ENCODE measurements at regions not wholly inside any gene's neighbourhood (a gene's known extent, or its start where the extent isn't known, plus 50 kb on each side); places are given as distances from the start of the nearest gene placed in this dataset.

DNA sequence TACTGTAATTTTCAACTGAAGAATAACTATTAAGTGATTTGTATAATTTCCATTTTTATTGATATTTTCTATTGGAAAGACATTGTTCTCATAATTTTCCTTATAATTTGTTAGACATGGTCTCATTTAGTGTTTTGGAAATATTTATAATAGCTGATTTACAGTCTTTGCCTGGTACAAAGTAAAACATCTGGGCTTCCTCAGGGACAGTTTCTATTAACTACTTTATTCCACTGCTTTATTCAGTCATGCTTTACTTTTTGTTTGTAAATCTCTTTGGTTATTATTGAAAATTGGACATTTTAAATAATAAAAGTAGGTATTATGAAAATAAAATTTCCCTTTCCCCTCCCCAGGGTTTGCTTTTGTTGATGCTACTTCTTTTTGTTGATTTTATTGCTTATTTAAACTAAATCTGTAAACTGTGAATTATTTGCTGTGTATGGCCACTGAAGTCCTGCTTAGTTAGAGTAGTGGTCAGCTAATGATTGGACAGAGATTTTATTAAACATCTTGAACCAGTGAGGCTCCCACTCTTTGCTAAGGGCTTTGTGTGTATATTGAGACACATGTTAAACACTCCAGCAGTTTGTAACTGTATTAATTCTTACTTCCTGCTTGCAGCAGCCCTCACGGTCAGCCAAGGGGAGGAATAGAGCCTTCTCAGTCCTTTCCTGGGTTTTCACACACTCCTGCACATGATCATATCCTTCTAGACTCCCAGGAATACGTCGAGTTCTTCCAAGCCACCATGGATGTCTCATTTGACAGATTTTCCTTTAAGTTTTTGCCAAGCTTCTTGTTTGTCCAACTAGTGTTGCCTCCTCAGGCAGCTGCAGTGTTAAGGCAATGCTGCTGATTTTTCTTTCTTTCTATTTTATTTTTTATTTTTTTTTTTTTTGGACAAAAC is 994.6 kb upstream of the PRMT6 start:
- no peak for DNase-seq (ENCODE audit: low read depth, low spot score)

DNA sequence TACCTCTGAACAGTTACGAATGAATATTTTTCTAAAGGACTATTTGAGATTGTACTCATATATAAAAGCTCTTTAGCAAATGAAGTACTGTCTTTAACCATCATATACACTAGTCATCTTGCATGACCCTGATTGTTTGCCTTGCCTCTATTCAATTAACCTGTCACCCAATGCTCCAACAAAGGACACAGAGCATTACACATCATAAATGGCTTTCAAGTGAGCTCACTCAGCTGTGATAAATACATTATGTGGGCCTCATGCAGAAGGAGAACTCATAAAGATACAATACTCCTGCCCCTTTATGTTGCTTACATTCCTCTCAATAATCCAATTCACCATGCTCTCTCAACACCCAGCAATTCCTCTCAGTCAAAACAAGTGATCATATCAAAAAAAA is 993.0 kb upstream of the PRMT6 start:
- DNase-seq (ENCODE audit: low read depth, low spot score), result no peak

DNA sequence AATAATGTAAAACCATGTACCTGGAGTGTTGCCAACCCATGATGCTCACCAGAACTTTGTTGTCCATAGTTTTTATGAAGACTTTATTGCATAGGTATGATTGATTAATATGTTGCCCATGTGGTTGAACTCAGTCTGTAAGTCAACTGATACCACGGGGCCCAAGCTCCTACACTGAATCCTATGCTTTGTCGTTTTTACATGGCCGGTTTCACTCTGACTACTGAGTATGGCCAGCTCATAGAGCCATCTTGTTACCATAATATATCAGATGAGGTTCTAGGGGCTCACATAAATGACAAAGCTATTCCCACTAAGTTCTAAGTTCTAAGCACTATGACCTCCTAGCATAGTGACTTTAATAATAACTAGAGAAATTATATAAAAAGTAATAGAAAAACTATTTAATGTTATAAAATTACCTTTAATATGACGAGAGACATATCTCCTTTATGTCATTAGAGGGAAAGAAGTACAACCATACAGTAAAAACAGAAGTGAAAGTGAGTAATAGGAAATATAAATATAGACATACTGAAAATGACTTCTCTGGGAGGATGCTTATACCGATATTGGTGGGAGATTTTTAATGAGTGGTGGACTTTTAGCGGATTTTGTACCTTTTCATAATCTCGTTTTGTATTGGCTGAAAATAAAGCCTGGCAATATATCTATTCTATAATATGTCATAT is 983.4 kb upstream of the PRMT6 start:
- no peak for DNase-seq (ENCODE audit: low read depth, low spot score)

DNA sequence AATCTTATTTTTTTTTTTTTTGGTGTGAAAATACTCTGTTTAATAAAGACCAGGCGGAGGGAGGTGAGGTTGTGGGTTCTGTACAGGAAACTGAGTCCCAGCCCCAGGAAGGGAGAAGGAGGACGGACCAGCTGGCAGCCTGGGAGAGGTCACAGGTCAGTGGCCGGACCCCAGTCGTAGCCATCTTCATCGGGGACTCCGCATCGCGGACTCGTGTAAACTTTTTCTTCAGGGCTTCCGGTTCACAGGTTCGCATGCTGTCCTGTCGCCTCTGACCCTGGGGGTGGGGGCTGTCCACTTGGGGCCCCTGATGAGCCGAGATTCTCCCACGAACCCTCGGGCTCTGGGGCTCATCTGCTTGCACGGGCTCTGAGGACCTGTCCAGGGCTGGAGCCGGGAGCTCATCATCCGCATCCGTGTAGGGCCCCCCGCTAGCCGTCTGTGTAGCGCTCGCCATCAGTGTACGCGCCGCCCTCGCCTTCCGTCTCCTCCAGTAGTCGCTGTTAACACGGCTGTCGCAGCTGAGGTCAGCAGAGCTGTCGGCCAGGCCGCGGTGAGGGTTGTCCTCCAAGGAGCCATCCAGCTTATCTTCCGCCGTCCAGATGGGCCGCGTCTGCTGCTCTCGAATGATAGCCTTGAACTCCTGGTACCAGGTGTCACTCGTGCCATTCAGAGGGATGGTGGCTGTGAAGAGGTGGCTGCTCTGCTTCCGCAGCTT is 975.7 kb upstream of the PRMT6 start:
- no peak for DNase-seq (ENCODE audit: low read depth, low spot score)

DNA sequence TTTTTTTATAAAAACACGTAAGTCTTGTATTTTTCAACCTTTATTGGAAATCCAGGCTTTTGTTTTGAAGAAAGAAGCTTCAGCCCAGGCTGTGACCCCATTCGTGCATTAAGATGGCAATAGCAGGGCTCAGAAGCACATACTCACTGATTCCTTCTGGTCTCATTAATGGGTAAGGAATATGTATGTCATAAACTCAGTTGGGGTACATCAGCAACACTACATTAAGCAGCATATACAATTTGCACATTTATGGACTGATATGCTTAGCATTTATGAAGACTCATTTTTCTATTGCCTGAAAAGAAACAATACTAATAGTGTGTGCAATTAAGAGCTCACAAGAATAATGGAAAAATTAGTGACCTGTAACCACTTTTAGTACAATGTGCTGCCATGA is 945.4 kb upstream of the PRMT6 start:
- DNase-seq (ENCODE audit: low read depth, low spot score), result no peak

DNA sequence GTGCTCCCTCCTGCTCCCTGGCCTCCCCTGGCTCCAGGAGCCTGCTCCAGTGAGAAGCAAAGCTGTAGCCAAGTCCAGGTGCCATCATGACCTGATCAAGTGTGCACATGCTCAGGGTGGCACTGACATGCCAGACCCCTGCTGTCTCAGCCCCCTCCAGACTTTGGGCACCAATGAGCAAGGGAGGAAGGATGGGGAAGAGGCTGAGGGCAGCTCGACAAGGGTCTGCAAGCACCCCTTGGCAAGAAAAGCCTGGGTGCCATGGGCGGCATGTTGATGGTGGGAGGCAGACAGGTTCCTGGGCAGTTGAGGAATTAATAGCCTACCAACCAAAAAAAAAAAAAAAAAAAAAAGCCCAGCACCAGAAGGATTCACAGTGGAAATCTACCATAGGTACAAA is 942.6 kb upstream of the PRMT6 start:
- no peak for DNase-seq (ENCODE audit: low read depth, low spot score)

DNA sequence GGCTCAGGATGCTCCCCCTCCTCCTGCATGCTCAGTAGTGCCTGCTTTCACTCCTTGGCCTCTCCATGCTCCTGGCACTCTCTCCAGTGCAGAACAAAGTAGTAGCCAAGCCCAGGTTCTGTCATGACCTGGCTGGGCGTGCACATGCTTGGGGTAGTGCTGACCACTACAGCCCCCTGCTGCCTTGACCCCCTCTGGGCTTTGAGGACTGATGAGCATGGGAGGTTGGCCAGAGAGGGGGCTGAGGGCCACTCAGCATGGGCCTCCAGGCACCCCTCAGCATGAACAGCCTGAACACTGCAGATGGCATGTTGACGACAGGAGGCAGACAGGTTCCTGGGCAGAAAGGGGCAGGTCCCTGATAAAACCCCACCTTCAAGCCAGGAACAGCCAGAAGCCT is 935.7 kb upstream of the PRMT6 start:
- no peak for DNase-seq (ENCODE audit: low read depth, low spot score)

DNA sequence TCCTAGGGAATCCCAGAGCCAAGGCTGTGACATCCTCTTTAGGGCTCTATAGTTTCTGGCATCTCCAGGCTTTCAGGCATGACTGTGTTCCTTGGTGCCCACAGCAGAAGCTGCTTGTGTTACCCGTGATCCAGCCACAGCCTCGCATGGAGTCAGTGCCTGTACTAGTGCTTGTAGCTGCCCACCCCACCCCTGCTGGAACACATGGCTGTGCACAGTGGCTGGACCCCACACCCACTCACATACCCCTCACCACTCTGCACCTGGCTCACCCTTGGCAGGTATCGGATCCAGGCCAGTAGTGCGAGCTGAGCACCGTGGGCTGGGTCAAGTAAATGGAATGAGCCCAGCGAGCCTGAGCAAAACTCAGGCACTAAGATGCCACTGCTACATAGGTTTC is 934.7 kb upstream of the PRMT6 start:
- DNase-seq (ENCODE audit: low read depth, low spot score), result no peak

DNA sequence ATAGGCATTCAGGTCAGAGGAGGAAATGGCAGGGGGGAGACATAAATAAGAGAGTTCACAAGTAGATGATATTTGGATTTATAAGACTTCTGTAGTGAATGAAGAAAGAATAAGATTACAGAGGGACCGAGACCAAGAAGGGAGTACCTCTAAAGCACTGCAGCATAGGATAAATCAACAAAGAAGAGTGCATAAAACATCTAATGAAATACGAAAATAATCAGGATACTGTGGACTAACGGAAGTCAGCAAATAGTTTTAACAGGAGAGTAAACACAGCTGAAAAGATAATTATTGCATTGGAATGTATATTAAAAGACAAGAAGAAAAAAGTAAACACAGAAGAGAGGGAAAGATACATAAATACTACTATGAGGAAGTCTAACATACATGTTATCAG is 921.9 kb upstream of the PRMT6 start:
- no peak for DNase-seq (ENCODE audit: low read depth, low spot score)

DNA sequence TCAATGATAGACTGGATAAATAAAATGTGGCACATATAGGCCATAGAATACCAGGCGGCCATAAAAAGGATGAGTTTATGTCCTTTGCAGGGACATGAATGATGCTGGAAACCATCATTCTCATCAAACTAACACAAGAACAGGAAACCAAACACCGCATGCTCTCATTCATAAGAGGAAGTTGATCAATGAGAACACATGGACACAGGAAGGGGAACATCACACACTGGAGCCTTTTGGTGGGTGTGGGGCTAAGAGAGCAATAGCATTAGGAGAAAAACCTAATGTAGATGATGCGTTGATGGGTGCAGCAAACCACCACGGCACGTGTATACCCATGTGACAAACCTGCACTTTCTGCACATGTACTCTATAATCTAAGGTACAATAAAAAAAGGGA is 883.4 kb upstream of the PRMT6 start:
- DNase-seq (ENCODE audit: low read depth, low spot score), result no peak

DNA sequence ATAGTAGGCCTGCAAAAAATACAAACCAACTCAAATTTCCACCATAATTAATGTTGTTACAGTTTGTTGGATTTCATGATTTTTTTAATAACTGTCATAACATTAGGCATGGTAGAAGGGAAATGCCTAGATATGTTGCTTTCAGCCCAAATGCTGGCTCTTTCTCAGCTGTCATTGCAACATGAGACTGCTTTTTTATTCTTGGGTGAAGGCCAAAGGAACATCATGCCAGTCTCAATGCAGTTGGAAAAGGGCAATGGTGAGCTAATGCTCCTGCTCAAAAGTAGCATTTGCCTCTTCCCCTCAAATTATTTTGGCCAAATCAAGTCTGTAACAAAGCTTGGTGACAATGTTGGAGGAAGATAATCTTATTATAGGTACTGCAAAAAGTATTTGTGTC is 877.7 kb upstream of the PRMT6 start:
- DNase-seq (ENCODE audit: low read depth, low spot score), result no peak

DNA sequence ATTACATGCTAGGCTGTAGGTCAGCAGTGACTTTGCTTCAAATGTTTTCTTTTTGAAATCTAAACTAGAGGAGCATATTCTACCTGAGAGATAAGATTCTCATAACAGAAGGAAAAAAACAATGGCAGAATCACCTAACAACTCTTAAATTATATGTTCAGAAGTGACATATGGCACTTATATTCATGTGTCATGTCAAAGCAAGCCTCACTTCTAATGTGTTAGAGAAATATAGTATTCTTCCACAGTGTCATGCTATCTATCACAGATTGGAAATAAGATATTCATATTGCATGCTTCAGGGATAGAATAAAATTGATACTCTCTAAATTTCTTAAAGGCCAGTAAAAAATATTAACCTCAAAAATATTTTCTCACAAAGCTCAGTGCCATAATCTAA is 874.6 kb upstream of the PRMT6 start:
- no peak for DNase-seq (ENCODE audit: low read depth, low spot score)

DNA sequence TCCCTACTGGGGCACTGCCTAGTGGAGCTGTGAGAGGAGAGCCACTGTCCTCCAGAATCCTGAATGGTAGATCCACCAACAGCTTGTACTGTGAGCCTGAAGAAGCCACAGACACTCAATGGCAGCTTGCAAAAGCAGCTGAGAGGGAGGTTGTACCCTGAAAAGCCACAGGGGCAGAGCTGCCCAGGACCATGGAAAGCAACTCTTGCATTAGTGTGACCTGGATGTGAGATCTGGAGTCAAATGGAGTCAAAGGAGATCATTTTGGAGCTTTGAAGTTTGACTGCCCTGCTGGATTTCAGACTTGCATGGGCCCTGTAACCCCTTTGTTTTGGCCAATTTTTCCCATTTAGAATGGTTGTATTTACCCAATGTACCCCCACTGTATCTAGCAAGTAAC is 871.4 kb upstream of the PRMT6 start:
- DNase-seq (ENCODE audit: low read depth, low spot score), result no peak

DNA sequence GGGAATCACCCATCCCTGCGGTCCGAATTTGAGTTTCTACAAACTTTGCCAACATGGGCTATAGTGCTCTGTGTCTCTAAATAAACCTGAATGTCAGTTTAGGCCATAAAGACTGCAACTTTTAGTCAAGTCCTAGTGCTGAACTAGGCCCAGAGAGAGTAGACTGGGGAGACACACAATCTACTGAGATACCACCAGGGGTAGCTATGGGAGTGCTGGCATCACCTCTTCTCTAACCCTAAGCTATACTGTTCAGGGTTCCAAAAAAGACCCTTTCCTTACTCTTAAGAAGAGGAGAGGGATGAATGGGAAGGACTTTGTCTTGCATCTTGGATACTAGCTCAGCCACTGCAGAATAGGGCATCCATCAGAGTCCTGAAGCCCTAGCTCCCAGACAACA is 866.7 kb upstream of the PRMT6 start:
- no peak for DNase-seq (ENCODE audit: low read depth, low spot score)

DNA sequence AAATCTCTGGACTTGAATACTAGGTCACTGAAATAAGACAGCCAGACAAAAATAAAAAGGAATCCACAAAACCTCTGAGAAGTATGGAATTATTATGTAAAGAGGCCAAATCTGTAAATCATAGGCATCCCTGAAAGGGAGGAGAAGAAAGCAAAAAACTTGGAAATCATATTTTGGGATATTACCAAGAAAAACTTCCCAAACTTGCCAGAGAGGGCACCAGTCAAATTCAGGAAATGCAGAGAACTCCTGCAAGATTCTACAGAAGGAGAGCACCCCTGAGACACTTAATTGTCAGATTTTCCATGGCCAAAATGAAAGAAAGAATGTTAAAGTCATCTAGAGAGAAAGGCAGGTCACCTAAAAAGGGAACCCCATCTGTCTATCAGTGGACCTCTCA is 862.3 kb upstream of the PRMT6 start:
- DNase-seq (ENCODE audit: low read depth, low spot score), result no peak

DNA sequence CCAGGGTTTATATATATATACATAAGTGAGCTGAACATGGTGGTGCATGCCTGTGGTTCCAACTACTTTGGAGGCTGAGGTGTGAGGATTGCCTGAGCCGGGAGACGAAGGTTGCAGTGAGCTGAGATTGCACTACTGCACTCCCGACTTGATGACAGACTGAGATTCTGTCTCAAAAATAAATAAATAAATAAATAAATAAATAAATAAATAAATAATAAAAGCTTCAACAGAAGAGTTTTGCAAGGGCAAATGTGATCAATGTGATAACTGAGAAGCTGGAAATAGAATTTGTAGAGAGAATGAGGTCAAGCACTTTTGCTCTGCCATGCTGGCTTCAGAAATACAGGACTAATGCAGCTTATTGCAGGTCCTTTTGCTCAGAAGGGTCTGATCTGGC is 855.8 kb upstream of the PRMT6 start:
- DNase-seq (ENCODE audit: low read depth, low spot score), result no peak

DNA sequence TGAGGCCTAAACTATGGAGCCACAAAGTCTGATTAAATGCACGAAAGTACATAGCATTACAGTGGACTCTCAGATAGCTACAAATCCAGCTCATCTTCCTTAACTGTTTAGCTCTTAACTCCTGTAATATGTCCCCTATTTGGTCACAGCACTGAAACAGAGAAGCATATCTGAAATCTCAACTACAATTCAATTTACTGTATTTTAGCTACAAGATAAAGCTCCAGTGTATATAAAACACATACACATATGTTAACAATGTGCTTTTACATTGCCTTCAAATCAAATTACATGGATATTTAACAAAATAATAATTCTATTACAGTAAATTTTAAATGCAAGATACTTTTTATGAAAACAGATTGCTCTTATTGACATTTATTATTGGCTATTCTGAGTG is 849.3 kb upstream of the PRMT6 start:
- no peak for DNase-seq (ENCODE audit: low read depth, low spot score)

DNA sequence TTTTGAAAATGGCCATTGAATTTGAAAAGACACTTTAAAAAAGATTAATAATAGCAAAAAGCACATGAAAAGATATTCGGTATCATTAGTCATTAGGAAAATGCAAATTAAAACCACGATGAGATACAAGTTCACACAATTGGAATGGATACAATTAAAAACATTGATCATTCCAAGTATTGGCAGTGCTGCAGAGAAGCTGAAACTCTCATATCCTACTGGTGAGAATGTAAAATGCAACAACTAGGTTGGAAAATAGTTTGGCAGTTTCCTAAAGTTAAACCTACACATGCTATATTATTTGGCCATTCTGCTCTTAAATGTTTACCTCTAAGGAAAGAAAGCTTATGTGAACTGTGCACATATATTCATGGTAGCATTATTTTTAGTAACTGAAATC is 838.7 kb upstream of the PRMT6 start:
- no peak for DNase-seq (ENCODE audit: low read depth, low spot score)

DNA sequence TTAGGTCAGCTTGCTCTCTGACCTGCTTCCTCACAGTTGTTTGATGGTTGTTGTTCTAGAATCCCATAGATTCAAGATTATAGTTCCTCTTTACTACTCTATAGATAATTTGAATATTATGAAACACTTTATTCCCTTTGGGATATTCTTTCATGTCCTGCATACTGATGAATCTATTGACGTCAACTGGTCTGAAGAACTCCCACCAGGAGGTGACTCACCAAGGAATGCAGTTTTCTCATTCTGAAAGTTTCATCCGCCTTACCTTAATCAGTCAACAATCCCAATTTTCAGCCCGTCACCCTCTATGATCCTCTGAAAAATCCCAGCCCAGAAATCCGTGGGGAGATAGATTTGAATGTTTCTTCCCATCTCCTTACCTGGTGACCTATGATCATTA is 834.1 kb upstream of the PRMT6 start:
- no peak for DNase-seq (ENCODE audit: low read depth, low spot score)

DNA sequence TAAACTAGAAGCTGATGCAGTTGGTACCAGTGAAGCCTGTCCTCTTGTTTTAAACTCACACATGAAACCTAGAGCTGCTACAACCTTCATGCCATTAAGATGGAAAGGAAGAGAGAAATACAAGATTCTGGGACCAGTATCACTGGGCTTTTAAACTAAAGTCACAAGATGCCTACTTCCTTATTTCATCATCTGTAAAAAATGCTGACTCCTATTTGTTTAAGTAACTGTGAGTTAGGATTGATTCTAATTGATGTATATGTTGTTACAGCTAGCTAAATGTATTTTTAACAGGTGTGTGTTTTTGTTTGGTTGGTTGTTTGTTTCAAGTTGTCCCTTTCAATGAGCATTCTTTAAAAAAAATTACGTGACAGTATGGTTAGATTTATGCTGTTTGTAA is 833.3 kb upstream of the PRMT6 start:
- no peak for DNase-seq (ENCODE audit: low read depth, low spot score)

DNA sequence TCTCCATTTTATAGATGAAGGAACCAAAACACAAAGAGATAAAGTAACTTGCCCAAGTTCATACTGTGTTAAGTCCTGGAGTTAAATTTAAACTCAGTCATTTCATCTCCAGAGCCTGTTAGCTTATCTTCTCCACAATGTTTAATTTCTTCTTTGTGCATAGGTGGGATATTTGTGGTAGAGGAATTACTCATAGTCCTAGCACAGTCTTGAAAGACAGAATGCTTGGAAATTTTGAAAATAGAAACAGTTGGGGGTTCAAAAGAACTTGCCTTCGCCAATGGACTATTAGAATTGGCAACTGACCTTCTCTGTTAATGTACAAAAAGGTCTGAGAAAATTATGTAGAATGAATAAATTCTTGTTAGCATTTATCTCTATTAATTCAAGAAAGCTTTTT is 832.0 kb upstream of the PRMT6 start:
- DNase-seq (ENCODE audit: low read depth, low spot score), result no peak

DNA sequence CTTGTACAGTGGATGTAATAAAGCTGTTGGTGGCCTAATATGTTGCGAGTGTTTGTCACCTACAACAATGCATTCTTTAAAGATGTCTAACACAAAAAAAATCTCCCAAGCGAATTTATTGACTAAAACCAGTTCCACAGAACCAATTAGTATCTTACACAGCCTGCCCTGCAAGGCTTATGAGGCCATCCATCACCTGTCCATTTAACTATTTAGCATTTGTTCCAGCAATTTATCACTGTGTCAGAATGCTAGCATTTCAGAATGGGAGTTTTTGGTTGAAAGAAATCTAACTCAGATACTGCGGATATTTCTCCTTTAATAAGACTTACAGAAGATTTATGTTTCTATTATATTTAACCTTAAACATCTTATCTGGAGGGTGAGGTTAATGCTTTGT is 831.1 kb upstream of the PRMT6 start:
- no peak for DNase-seq (ENCODE audit: low read depth, low spot score)

DNA sequence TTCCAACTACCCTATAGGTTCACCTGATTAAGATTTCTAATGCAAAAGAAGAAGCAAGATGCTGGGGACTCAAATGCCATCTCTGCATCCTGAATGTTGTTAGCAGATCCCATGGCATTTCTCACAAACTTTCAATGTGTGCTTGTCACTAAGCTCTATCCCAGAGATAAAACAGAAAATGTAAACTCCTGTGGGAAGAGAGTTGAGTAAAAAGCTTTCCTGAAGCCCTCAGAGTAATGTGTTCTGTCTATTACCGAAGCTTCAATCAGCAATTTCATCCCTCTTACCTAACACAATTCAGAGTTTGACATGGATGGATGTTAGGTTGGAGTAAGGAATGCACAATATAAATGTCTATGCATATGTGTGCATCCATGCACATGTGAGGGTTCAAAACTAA is 829.9 kb upstream of the PRMT6 start:
- no peak for DNase-seq (ENCODE audit: low read depth, low spot score)

All from iPS DF 19.7 (cell line).